HFFc6 (cell line): ENCODE measurements at regions not wholly inside any gene's neighbourhood (a gene's known extent, or its start where the extent isn't known, plus 50 kb on each side); places are given as distances from the start of the nearest gene placed in this dataset.

Source experiments
- DNase-seq: peaks from one replicate; pipeline ENCODE4 v3.0.0-alpha.2; 2018
- H3K27ac Mint-ChIP-seq: 2 replicates; pipeline ENCODE4 v1.8.0; 2020; ENCODE audit warnings: mild to moderate bottlenecking, mixed read lengths
- H3K27me3 Mint-ChIP-seq: 2 replicates; pipeline ENCODE4 v1.8.0; 2021; ENCODE audit warnings: mild to moderate bottlenecking, moderate library complexity, mixed read lengths; ENCODE audit not compliant: insufficient read depth
- H3K36me3 Mint-ChIP-seq: 2 replicates; pipeline ENCODE4 v1.8.0; 2021; ENCODE audit warnings: low read depth, mixed read lengths
- H3K4me1 Mint-ChIP-seq: 2 replicates; pipeline ENCODE4 v1.8.0; 2020; ENCODE audit warnings: low read depth, mixed read lengths
- H3K4me3 Mint-ChIP-seq: 2 replicates; pipeline ENCODE4 v1.8.0; 2020; ENCODE audit warnings: mild to moderate bottlenecking, moderate library complexity, mixed read lengths
- H3K9me3 Mint-ChIP-seq: 2 replicates; pipeline ENCODE4 v1.8.0; 2020; ENCODE audit warnings: mild to moderate bottlenecking, mixed read lengths
- TF ChIP-seq, protein P1 (sequence below): fragments of 200-600 bp; sonication (generic); IDR thresholded peaks from 2 replicates; pipeline ENCODE4 v1.5.0; 2021; ENCODE audit warnings: antibody characterized with exemption, mild to moderate bottlenecking

DNA sequence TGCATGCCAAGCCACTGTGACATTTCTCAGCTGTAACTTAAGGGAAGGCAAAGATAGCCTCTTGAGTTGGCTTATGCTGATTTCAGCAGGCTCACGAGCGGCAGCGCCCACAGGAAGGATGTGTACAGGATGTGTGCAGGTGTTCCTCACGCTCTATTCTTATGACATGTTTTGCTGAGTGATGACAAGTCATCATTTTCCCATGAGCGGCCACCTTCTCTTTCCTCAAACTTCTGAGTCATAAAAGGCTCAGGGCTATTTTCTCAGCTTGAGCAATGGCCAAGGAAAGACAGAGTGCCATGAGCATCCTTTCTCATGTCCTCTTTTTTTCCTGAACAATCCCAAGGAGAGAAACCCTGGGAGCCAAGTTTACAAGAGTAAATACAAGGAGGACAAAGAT is 365.9 kb downstream of the PLK2 start:
- Mint-ChIP-seq H3K27ac (no peak overlapping the region), H3K36me3 (no peaks in the 10 kb centered on the region), H3K27me3 (no peaks in the 10 kb centered on the region; the same call in 1 of the 2 replicates), H3K9me3 (no peaks in the 10 kb centered on the region), H3K4me3 (no peak overlapping the region), H3K4me1 (peaks cover 11% of the 10 kb centered on the region; the same call in 1 of the 2 replicates)
- DNase-seq = peak; percentile 38
- TF ChIP-seq, protein P1, sequence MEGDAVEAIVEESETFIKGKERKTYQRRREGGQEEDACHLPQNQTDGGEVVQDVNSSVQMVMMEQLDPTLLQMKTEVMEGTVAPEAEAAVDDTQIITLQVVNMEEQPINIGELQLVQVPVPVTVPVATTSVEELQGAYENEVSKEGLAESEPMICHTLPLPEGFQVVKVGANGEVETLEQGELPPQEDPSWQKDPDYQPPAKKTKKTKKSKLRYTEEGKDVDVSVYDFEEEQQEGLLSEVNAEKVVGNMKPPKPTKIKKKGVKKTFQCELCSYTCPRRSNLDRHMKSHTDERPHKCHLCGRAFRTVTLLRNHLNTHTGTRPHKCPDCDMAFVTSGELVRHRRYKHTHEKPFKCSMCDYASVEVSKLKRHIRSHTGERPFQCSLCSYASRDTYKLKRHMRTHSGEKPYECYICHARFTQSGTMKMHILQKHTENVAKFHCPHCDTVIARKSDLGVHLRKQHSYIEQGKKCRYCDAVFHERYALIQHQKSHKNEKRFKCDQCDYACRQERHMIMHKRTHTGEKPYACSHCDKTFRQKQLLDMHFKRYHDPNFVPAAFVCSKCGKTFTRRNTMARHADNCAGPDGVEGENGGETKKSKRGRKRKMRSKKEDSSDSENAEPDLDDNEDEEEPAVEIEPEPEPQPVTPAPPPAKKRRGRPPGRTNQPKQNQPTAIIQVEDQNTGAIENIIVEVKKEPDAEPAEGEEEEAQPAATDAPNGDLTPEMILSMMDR = no peak

- H3K4me1 Mint-ChIP-seq = peaks cover 17% of the 10 kb centered on the region
- no peak overlapping the region for H3K27ac Mint-ChIP-seq
- no peak for DNase-seq
- H3K36me3 Mint-ChIP-seq = no peaks in the 10 kb centered on the region
- no peaks in the 10 kb centered on the region; the same call in 1 of the 2 replicates for H3K27me3 Mint-ChIP-seq
- no peaks in the 10 kb centered on the region for H3K9me3 Mint-ChIP-seq
- TF ChIP-seq, protein P1 = no peak
- no peak overlapping the region for H3K4me3 Mint-ChIP-seq
Measured at GRCh38 chr5:58090704-58091103, 369.2 kb downstream of the PLK2 start.

- Mint-ChIP-seq H3K36me3 (no peaks in the 10 kb centered on the region), H3K4me3 (no peak overlapping the region), H3K9me3 (no peaks in the 10 kb centered on the region), H3K27ac (no peak overlapping the region), H3K27me3 (no peaks in the 10 kb centered on the region; the same call in 1 of the 2 replicates), H3K4me1 (peaks cover 10% of the 10 kb centered on the region)
- TF ChIP-seq, protein P1 = no peak
- no peak for DNase-seq
Measured at GRCh38 chr5:58088941-58089340, 370.9 kb downstream of the PLK2 start.

- TF ChIP-seq, protein P1 = no peak
- Mint-ChIP-seq H3K27me3 (no peaks in the 10 kb centered on the region; the same call in 1 of the 2 replicates), H3K4me1 (peaks cover 10% of the 10 kb centered on the region), H3K9me3 (no peaks in the 10 kb centered on the region), H3K36me3 (no peaks in the 10 kb centered on the region), H3K4me3 (no peak overlapping the region), H3K27ac (no peak overlapping the region)
- no peak for DNase-seq
Measured at GRCh38 chr5:58087905-58088304, 372.0 kb downstream of the PLK2 start.

DNA sequence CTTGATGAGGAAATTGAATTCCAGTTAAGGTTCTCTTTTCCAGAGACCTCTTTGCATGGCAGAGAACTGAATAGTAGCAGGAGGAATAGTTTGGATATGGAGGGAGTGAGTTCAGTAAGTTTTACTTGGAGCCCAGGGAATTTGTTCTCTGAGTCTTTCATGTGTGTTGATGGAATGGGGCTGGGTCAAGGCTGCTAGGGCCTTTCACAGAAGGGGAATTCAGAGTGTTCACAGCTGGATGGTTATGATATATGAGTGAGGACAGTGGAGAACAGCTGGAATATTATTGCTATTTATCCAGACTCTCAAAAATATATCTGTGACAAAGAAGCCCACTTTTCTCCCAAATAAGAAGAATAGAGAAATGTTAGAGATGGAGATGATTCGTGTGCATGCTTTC is 372.8 kb downstream of the PLK2 start:
- no peak overlapping the region for H3K27ac Mint-ChIP-seq
- TF ChIP-seq, protein P1 = no peak
- DNase-seq = no peak
- no peaks in the 10 kb centered on the region for H3K36me3 Mint-ChIP-seq
- no peak overlapping the region for H3K4me3 Mint-ChIP-seq
- no peaks in the 10 kb centered on the region; the same call in 1 of the 2 replicates for H3K27me3 Mint-ChIP-seq
- H3K4me1 Mint-ChIP-seq = peaks cover 10% of the 10 kb centered on the region
- H3K9me3 Mint-ChIP-seq = no peaks in the 10 kb centered on the region

GRCh38 chr5:58085800-58086199 is 374.1 kb downstream of the PLK2 start:
- H3K4me1 Mint-ChIP-seq = peaks cover 19% of the 10 kb centered on the region
- H3K36me3 Mint-ChIP-seq = no peaks in the 10 kb centered on the region
- no peak overlapping the region for H3K27ac Mint-ChIP-seq
- no peaks in the 10 kb centered on the region; the same call in 1 of the 2 replicates for H3K27me3 Mint-ChIP-seq
- no peak for DNase-seq
- TF ChIP-seq, protein P1 = no peak
- H3K9me3 Mint-ChIP-seq = no peaks in the 10 kb centered on the region
- H3K4me3 Mint-ChIP-seq = no peak overlapping the region
